ENCODE measurements at regions not wholly inside any gene's neighbourhood (a gene's known extent, or its start where the extent isn't known, plus 50 kb on each side); places are given as distances from the start of the nearest gene placed in this dataset.

GRCh38 chr10:132480356-132480755 is 57.2 kb upstream of the INPP5A start:
- TF ChIP-seq CTCF (conservative IDR thresholded peaks at IDR 0.05 in 1 of 2, IDR thresholded peaks at IDR 0.05 in 1 of 2; ENCODE audit: low read depth in 1 of 2, low read length in 2 of 2) (no peak), EZH2 (IDR thresholded peaks at IDR 0.05; ENCODE audit: low read length, missing control alignments) (no peak)

Measured in fibroblast of lung (primary cell).